ENCODE measurements at regions not wholly inside any gene's neighbourhood (a gene's known extent, or its start where the extent isn't known, plus 50 kb on each side); places are given as distances from the start of the nearest gene placed in this dataset.

DNA sequence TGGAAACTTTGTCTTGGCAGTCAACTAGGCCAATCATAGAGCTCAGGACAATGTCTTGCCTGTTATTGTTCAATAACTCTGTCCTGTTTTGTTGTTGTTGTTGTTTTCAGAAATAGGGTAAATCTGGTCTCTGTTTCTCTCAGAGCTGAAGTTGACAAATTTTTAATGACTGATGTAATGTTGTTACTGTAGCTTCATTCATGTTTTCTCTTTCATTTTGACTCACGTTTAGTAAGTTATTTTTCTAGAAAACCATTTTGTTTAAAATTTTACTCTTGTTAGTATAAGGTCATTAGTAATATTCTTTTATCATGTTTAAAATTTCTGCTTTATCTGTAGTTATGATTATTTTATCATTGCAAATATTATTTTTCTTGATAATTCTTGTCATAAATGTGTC lies 51.6 kb upstream of the GRIK2 start:
- TF ChIP-seq, protein P1, sequence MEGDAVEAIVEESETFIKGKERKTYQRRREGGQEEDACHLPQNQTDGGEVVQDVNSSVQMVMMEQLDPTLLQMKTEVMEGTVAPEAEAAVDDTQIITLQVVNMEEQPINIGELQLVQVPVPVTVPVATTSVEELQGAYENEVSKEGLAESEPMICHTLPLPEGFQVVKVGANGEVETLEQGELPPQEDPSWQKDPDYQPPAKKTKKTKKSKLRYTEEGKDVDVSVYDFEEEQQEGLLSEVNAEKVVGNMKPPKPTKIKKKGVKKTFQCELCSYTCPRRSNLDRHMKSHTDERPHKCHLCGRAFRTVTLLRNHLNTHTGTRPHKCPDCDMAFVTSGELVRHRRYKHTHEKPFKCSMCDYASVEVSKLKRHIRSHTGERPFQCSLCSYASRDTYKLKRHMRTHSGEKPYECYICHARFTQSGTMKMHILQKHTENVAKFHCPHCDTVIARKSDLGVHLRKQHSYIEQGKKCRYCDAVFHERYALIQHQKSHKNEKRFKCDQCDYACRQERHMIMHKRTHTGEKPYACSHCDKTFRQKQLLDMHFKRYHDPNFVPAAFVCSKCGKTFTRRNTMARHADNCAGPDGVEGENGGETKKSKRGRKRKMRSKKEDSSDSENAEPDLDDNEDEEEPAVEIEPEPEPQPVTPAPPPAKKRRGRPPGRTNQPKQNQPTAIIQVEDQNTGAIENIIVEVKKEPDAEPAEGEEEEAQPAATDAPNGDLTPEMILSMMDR (IDR thresholded peaks at IDR 0.05; ENCODE audit: insufficient read depth, low read depth, low read length) = no peak
- DNase-seq (ENCODE audit: low read depth) = no peak
- H3K4me3 ChIP-seq (ENCODE audit: low read depth, low read length) = no peak overlapping the region

Measured in fibroblast of villous mesenchyme (primary cell).